Hepatocyte (in vitro differentiated cells): ENCODE measurements at regions not wholly inside any gene's neighbourhood (a gene's known extent, or its start where the extent isn't known, plus 50 kb on each side); places are given as distances from the start of the nearest gene placed in this dataset.

Experiments
- DNase-seq: peaks from one replicate; pipeline ENCODE4 v3.0.0-alpha.2; 2016; ENCODE audit warnings: low spot score
- H2AFZ ChIP-seq: fragments of 200-600 bp; sonication (generic); 2 replicates; pipeline ENCODE4 v1.6.0; 2016; ENCODE audit warnings: antibody characterized with exemption, mild to moderate bottlenecking
- H3K27ac ChIP-seq: fragments of 200-600 bp; sonication (generic); 2 replicates; pipeline ENCODE4 v1.5.1; 2016; ENCODE audit warnings: mild to moderate bottlenecking
- H3K27me3 ChIP-seq: fragments of 200-600 bp; sonication (generic); 2 replicates; pipeline ENCODE4 v1.6.1; 2016
- H3K36me3 ChIP-seq: fragments of 200-600 bp; sonication (generic); replicated peaks from 2 replicates; pipeline ENCODE4 v1.5.1; 2016; ENCODE audit warnings: low read depth; ENCODE audit not compliant: insufficient read depth
- H3K4me1 ChIP-seq: fragments of 200-600 bp; sonication (generic); 2 replicates; pipeline ENCODE4 v1.5.1; 2016; ENCODE audit warnings: mild to moderate bottlenecking, moderate library complexity; ENCODE audit not compliant: insufficient read depth
- H3K4me2 ChIP-seq: fragments of 200-600 bp; sonication (generic); 2 replicates; pipeline ENCODE4 v1.6.0; 2016
- H3K4me3 ChIP-seq: fragments of 200-600 bp; sonication (generic); 2 replicates; pipeline ENCODE4 v1.5.1; 2016; ENCODE audit warnings: mild to moderate bottlenecking
- H3K79me2 ChIP-seq: fragments of 200-600 bp; sonication (generic); 2 replicates; pipeline ENCODE4 v1.6.0; 2017; ENCODE audit warnings: mild to moderate bottlenecking
- H3K9me2 ChIP-seq: fragments of 200-600 bp; sonication (generic); replicated peaks from 2 replicates; pipeline ENCODE4 v1.6.0; 2017; ENCODE audit warnings: mild to moderate bottlenecking; ENCODE audit not compliant: insufficient read depth
- H3K9me3 ChIP-seq: fragments of 200-600 bp; sonication (generic); 2 replicates; pipeline ENCODE4 v1.5.1; 2016; ENCODE audit warnings: low read depth, mild to moderate bottlenecking
- H4K20me1 ChIP-seq: fragments of 200-600 bp; sonication (generic); 2 replicates; pipeline ENCODE4 v1.6.0; 2016; ENCODE audit warnings: mild to moderate bottlenecking; ENCODE audit not compliant: insufficient read depth, poor library complexity, severe bottlenecking
- EZH2 ChIP-seq: fragments of 200-600 bp; sonication (generic); IDR thresholded peaks from 2 replicates; pipeline ENCODE4 v1.6.1; 2016; ENCODE audit warnings: antibody characterized with exemption, mild to moderate bottlenecking, borderline replicate concordance
- EZH2phosphoT487 ChIP-seq: fragments of 200-600 bp; sonication (generic); IDR thresholded peaks from one replicate; pipeline ENCODE4 v1.6.1; 2018; ENCODE audit warnings: antibody characterized with exemption, mild to moderate bottlenecking, low read depth, moderate library complexity; ENCODE audit not compliant: unreplicated experiment, severe bottlenecking
- WGBS: methylation state at CpG from one replicate; pipeline ENCODE4 v1.1.6; 2016; ENCODE audit warnings: low lambda C conversion rate; ENCODE audit errors: missing lambda C conversion rate; 5-methylcytosine and 5-hydroxymethylcytosine counted together
- TF ChIP-seq, protein P1 (sequence below): fragments of 200-600 bp; sonication (generic); IDR thresholded peaks from 2 replicates; pipeline ENCODE4 v1.5.1; 2016; ENCODE audit warnings: antibody characterized with exemption, mild to moderate bottlenecking; ENCODE audit not compliant: poor library complexity

DNA sequence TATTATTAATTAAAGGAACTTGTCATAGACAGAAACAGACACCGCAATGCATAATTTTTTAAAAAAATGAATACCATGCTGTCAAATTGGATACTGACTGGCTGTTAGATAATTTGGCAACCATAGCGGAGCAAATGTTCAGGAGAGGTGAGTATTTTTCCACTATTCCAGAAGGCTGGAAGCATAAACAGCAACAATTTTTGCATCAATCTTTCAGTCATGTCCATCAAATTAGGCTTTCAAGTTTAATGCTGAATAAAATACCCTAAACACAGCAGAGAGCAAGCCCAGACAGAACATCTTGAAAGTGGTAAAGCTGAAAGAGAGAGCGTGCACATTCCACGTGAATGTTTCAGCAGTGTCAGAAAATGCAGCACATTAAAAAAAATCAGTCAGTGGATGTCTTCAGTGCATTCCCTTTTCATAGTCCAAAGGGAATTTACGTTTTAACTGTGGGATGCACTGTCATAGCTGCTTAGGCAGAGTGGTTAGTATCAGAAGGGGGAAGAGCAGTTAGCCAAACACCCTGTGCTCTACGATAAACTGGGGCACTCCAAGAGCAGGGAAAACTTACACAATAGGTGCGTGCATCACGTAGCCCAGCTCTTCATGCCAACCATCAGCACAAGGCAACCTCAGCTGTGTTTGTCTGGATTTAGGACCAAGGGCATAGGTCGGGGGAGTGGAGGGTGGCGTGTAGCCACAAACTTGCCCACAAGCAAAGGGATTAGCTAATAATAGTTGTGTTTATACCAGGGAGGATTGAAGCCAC is 116.2 kb upstream of the STMND1 start:
- TF ChIP-seq EZH2 (no peak), EZH2phosphoT487 (no peak)
- TF ChIP-seq, protein P1, sequence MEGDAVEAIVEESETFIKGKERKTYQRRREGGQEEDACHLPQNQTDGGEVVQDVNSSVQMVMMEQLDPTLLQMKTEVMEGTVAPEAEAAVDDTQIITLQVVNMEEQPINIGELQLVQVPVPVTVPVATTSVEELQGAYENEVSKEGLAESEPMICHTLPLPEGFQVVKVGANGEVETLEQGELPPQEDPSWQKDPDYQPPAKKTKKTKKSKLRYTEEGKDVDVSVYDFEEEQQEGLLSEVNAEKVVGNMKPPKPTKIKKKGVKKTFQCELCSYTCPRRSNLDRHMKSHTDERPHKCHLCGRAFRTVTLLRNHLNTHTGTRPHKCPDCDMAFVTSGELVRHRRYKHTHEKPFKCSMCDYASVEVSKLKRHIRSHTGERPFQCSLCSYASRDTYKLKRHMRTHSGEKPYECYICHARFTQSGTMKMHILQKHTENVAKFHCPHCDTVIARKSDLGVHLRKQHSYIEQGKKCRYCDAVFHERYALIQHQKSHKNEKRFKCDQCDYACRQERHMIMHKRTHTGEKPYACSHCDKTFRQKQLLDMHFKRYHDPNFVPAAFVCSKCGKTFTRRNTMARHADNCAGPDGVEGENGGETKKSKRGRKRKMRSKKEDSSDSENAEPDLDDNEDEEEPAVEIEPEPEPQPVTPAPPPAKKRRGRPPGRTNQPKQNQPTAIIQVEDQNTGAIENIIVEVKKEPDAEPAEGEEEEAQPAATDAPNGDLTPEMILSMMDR: no peak
- Histone ChIP-seq H3K27me3 (no peaks in the 10 kb centered on the region), H3K27ac (peak overlapping the region; percentile 85), H3K4me2 (peak overlapping the region; percentile 68), H3K36me3 (no peaks in the 10 kb centered on the region), H3K4me3 (no peak overlapping the region), H3K9me2 (no peaks in the 10 kb centered on the region), H3K9me3 (no peaks in the 10 kb centered on the region), H4K20me1 (no peaks in the 10 kb centered on the region), H2AFZ (no peak overlapping the region), H3K79me2 (no peaks in the 10 kb centered on the region), H3K4me1 (peaks cover 8% of the 10 kb centered on the region)
- DNase-seq: peak; percentile 31
- 61% methylated on average over 10 of the region's 10 CpGs for WGBS

DNA sequence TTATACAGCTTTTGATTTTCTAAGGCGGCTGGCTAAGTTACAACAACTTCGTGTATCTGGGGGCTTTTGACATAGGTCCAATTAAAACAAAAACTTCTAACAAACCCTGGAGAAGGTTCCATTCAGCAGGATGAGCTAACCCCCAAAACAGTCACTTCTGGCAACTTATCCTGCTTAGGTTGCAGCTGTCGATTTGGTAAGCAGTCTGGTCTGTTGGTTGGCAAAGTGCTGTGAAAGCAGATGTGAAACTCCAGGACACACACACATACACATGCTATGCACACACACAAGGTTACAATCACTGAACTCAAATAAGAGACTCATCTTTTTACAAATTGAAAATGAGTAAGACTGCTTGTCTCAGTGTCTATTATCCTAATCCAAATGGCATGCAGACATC is 119.0 kb upstream of the STMND1 start:
- no peaks in the 10 kb centered on the region for H3K79me2 ChIP-seq
- H3K9me2 ChIP-seq: no peaks in the 10 kb centered on the region
- no peak overlapping the region for H3K27ac ChIP-seq
- TF ChIP-seq, protein P1: no peak
- no peaks in the 10 kb centered on the region for H3K9me3 ChIP-seq
- no peak overlapping the region for H2AFZ ChIP-seq
- no peak overlapping the region for H3K4me2 ChIP-seq
- no peaks in the 10 kb centered on the region for H4K20me1 ChIP-seq
- DNase-seq: no peak
- H3K36me3 ChIP-seq: no peaks in the 10 kb centered on the region
- 74% methylated on average over 3 of the region's 3 CpGs for WGBS
- no peaks in the 10 kb centered on the region for H3K27me3 ChIP-seq
- H3K4me3 ChIP-seq: no peak overlapping the region
- peaks cover 8% of the 10 kb centered on the region for H3K4me1 ChIP-seq

DNA sequence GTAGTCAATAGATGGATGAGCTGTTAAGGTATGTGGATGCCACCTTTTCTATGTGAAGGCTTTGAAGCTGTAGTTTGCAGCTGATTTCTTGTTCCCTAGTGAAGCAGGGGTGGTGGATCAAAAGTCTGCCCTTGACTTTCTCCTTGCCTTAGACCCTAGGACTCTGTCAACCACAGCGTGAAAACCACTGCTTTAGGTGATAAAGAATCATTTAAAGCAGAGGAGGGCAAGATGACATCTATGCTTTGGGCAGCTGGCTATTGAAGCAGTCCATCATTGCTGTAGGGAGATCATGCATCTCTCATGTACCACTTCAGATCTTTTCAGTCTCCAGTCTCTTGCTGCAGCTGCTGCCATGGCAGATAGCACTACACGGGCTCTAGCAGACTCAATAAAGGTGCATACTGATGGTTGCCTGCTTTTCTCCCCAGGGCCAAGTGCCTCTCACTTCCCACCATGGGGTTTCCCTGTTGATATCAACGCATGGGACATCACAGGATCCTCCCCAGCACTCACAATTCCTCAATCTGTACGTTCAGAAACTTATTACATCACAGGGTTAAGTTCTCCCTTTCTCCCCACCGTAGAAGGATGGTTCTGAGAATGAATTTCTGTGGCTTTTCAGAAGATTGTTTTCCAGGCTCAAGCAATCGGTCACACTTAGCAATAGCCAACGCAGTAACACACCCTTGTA is 122.0 kb upstream of the STMND1 start:
- no peaks in the 10 kb centered on the region for H3K9me3 ChIP-seq
- H3K9me2 ChIP-seq: no peaks in the 10 kb centered on the region
- H3K27me3 ChIP-seq: no peaks in the 10 kb centered on the region
- no peaks in the 10 kb centered on the region for H3K79me2 ChIP-seq
- DNase-seq: no peak
- TF ChIP-seq EZH2phosphoT487 (no peak), EZH2 (no peak)
- TF ChIP-seq, protein P1: no peak
- H3K36me3 ChIP-seq: no peaks in the 10 kb centered on the region
- no peak overlapping the region for H2AFZ ChIP-seq
- WGBS: 81% methylated on average over 7 of the region's 7 CpGs
- H3K4me3 ChIP-seq: no peak overlapping the region
- no peaks in the 10 kb centered on the region for H3K4me1 ChIP-seq
- H4K20me1 ChIP-seq: no peaks in the 10 kb centered on the region
- no peak overlapping the region for H3K4me2 ChIP-seq
- H3K27ac ChIP-seq: no peak overlapping the region
